Stimulated activated naive CD4-positive, alpha-beta T cell (primary cell): ENCODE measurements at regions not wholly inside any gene's neighbourhood (a gene's known extent, or its start where the extent isn't known, plus 50 kb on each side); places are given as distances from the start of the nearest gene placed in this dataset.
"Not testable (repeated sequence)": the region's sequence is repeated elsewhere in the genome, so short reads cannot be mapped to it uniquely, and the experiment has no call there.

ENCODE experiments used
- DNase-seq, 6 experiments: peaks; one replicate each; lab custom pipeline; 2025; lab: John Stamatoyannopoulos, UW

DNA sequence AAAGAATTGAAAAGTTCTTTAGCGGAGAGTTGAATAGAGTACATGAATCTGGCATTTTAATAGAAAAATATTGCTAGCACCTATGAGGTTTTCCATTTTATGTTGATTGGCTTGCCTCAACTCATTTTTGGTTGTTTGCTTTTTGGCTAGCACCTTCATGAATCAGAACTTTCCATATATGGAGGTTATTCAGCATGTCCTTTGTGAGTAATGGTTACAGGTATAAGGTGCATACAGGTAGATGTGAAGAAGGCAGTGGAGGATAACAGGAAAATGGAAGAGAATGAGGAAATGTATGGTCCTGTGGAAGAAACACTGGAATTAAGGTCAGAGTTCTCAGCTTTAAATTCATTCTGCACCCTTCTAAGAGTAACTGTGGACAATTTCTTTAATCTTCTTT is 98.1 kb upstream of the GBE1 start:
- DNase-seq: no peak

DNA sequence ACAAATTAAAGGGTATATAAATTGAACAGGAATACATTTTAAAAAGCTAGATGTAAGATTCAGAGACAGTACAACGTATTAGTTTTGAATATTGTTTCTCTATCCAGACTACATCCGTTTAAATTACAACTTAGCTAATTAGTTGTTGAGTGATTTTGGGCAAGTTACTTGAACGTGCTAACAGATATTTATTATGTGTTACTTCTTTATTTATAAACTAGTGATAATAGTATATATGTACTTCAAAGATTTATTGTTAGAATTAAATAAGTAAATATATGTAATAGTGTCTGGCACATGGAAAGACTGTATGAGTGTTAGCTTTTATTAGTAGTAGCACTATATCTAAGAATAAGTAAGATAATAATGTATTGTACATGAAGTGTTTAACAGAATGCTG is 92.0 kb upstream of the GBE1 start:
- DNase-seq: no peak

DNA sequence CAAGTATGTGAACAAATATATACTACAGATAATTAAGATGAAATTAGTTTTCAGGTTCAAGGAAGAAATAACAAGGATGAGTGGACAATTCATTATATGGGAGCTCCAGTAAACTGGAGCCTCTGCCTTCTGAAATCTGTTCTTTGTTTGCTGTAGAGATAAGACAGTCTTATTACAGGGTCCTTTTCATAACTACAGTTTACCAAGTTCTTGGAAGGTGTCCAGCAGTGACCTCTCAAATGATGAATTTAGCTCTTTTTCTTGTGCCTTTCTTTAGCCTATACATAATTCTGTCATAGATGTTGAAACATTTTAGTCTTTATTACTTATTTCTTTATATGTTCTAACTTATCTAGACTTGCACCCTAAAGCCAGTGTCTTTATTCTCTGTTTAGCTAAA is 89.7 kb upstream of the GBE1 start:
- no peak for DNase-seq

DNA sequence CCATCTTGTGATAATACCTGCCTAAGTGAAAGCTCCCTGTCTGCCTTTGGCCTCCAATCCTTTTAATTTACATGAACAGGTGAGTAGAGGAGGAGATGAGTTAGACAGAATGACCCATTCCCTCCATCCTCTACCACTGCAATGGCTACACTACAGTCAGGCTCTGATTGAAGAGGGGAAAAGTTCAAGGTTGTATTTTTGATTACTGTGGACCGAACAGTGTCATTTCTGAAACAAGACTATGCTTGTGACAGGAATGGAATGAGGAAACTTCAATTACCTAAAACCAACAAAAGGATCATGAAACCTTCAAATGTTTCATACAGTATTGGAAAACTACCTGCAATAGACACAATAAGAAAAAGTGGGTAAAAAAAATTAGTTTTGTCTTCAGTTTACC is 85.5 kb upstream of the GBE1 start:
- DNase-seq: no peak

DNA sequence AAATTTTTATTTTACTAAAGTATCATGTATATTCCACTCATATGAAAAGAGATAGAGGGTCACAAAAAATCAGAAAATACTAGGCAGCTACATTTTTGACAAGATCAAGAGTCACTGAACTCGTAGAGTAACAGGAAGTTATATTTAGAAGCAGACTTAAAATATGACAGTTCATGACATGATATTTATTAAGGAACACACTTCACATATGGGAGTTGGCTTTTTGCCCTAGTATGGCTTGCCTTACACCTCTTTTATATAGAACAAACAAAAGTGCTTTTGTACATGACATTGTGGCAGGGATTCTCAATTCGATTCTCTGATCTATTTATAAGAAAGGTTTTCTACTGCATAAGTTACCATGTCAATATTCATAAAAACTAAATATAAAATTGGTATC is 80.1 kb upstream of the GBE1 start:
- no peak for DNase-seq

DNA sequence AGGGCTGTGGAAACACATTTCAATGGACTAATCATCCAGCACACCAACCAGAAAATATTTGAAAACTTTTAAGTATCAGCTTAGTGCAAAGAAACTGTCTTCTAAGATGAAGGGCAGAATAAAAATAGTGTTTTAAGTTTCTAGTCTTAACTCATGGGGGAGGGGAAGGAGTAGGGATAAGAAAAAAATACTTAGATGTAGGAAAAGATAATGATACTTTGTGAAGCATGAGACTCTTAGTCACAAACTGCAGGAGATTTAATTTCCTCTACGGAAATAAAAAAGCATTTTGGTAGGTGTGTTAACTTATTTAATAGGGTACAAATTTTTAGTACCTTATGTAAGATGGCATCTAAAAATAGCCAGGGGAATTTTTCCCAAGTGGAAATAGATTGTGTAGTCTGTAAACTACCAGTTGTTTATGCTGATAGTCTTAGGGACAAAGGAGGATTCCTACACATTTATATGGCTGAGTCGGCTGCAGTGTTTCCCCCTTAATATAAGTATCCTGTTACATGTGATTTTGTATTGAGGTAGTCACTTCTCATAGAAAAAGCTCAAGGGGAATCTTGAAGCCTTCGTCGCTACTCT is 78.2 kb upstream of the GBE1 start:
- DNase-seq: no peak

DNA sequence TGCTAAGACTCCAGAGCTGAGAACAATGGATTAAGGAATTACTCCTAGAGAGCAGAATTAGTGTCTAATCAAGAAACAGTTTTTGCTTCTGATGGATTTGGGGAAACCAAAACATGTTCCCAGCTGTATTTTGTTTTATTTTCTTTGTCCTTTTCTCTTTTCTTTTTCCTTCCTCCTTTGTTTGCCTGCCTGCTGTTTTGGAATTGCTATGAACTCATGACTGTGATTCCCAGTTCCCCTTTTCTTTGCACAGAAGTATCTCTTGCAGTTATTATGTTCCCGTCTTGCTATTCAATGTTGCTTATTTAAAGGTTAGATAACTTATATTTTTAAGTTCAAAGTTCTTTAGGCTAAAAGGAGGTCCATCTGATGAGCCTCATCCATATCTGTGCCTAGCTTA is 77.0 kb upstream of the GBE1 start:
- DNase-seq: no peak

DNA sequence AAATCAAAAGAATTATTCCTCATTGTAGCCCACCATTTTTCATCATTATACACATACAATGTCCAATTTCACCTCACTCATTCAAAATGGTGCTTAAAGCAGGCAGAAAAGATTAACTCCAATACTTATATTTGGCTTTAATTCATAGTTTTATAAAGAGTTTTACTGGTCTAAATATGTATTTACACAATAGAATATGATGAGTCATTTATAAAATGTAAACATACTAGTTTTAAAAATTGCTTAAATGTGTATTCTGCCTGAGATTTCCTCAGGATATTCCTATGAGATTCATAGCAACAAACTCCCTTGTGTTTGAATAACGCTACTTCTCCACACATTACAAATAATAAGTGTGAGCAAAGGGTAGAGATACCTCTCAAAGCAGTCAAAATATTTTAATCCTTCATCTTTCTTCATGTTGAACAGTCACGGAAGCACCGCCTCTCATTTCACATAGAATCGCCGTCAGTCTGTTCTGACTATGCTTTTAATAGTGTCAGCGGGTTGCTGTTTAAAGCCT is 75.7 kb upstream of the GBE1 start:
- no peak for DNase-seq

DNA sequence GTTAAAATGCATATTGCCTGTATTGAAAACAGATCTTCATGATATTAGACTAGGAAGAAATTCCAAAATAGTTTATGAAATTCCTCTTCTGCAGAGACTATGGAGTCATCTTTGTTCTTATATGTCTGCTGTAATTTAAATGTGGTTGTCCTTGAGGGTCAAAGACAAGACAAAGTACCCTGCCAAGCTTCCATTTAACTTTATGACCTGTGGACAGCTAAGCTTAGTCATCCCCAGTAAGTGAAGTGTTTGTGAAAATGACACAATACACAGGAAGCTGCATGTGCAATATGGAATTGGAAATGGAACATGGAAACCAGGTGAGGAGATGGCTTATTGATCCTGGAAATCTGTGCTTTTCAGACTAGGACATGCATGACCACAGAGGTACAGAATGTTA is 68.5 kb upstream of the GBE1 start:
- DNase-seq: no peak

GRCh38 chr3:81829272-81829671 is 67.8 kb upstream of the GBE1 start:
- DNase-seq: not testable (repeated sequence)

GRCh38 chr3:81823882-81824395 is 62.5 kb upstream of the GBE1 start:
- DNase-seq: no peak

- no peak for DNase-seq
Measured at GRCh38 chr3:81823086-81823485, 61.6 kb upstream of the GBE1 start.

DNA sequence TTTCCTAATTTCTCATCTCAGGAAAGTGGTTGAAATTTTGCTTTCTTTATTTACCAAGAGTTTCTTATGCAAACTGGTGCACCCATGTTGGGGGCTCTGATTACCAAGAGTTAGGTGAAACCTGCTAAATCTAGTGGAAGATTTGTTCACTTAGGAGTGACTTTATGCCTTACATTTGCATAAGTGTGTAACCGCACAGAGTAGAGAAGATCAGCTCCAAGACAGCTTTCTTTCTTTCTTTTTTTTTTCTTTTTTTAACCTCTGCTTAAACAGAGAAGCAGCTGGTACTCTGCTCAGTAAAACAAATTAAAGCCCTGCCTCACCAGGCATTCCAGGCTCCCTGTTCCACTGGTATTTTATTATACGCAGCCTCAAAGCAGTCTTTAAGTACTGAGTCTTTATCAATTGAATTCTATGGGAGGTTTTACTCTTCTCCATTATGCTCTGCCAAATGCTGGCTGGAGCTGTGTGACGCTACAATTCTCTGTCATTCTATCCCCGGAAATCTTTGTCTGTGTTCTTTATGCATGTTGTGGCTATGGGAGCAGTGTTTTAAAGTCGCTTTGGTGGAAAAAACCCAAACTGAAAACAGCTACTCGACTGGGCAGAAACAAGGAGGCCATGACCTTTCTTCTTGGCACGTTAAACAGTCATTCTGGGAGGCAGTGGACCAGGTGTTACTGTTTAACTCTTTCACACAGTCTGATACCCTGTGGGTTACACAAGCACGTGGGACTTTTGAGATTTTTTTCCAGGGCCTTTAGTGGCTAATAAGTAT is 55.2 kb upstream of the GBE1 start:
- no peak for DNase-seq

DNA sequence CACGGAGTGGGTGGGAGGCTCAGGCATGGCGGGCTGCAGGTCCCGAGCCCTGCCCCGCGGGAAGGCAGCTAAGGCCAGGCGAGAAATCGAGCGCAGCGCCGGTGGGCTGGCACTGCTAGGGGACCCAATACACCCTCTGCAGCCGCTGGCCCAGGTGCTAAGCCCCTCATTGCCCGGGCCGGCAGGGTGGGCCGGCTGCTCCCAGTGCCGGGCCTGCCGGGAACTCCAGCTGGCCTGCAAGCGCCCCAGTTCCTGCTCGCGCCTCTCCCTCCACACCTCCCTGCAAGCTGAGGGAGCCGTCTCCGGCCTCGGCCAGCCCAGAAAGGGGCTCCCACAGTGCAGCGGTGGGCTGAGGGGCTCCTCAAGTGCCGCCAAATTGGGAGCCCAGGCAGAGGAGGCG is 50.7 kb upstream of the GBE1 start:
- not testable (repeated sequence) for DNase-seq
